ENCODE measurements at regions not wholly inside any gene's neighbourhood (a gene's known extent, or its start where the extent isn't known, plus 50 kb on each side); places are given as distances from the start of the nearest gene placed in this dataset.

GRCh38 chr1:182144646-182145030 lies 83.1 kb upstream of the ZNF648 start:
- DNase-seq (ENCODE audit: low read depth, low spot score) (no peak), FAIRE-seq (no peak)
- Histone ChIP-seq H3K4me2 (ENCODE audit: control insufficient read depth, extremely low read depth, insufficient read depth, low read depth, low read length) (peak overlapping the region; percentile 54), H3K27me3 (ENCODE audit: control insufficient read depth, extremely low read depth, insufficient read depth, low read length) (no peaks in the 10 kb centered on the region), H3K4me1 (ENCODE audit: control insufficient read depth, extremely low read depth, insufficient read depth, low read length) (peaks cover 41% of the 10 kb centered on the region), H3K9me3 (ENCODE audit: control insufficient read depth, low read depth, low read length) (no peaks in the 10 kb centered on the region), H3K36me3 (ENCODE audit: control insufficient read depth in 2 of 2, extremely low read depth in 1 of 2, insufficient read depth in 2 of 2, low read length in 2 of 2) (no peaks in the 10 kb centered on the region), H3K9ac (ENCODE audit: control insufficient read depth, extremely low read depth, insufficient read depth, low read length) (peak overlapping the region; percentile 65), H3K9me1 (ENCODE audit: control insufficient read depth, extremely low read depth, insufficient read depth, low read length) (no peaks in the 10 kb centered on the region), H3K79me2 (ENCODE audit: control insufficient read depth, insufficient read depth, low read length) (no peaks in the 10 kb centered on the region), H3K27ac (ENCODE audit: control insufficient read depth, insufficient read depth, low read length) (peak overlapping the region; percentile 77), H4K20me1 (ENCODE audit: control insufficient read depth, extremely low read depth, insufficient read depth, low read length) (no peaks in the 10 kb centered on the region), H3K4me3 (ENCODE audit: control insufficient read depth in 2 of 3, extremely low read depth in 1 of 3, insufficient read depth in 2 of 3, low read depth in 1 of 3, low read length in 3 of 3) (no peak overlapping the region), H2AFZ (ENCODE audit: control insufficient read depth, low read length) (peak overlapping the region; percentile 47)
- dilution Hi-C loops (cut with MboI; ENCODE audit: extremely low pct_ligation_motif_present, low sequenced_read_pairs), result no loop called here
- TF ChIP-seq CTCF (optimal IDR thresholded peaks at IDR 0.05 in 1 of 3, IDR thresholded peaks at IDR 0.05 in 1 of 3, conservative IDR thresholded peaks at IDR 0.05 in 1 of 3; ENCODE audit: extremely low read depth in 1 of 3, insufficient read depth in 2 of 3, low read length in 3 of 3) (no peak), EZH2 (IDR thresholded peaks at IDR 0.05; ENCODE audit: low read length) (no peak)

- dilution Hi-C loops (cut with MboI; ENCODE audit: extremely low pct_ligation_motif_present, low sequenced_read_pairs), result no loop called here
- no peaks in the 10 kb centered on the region for H3K9me1 ChIP-seq (ENCODE audit: control insufficient read depth, extremely low read depth, insufficient read depth, low read length)
- H2AFZ ChIP-seq (ENCODE audit: control insufficient read depth, low read length), result peak overlapping the region; percentile 71
- peak overlapping the region; percentile 65 for H3K9ac ChIP-seq (ENCODE audit: control insufficient read depth, extremely low read depth, insufficient read depth, low read length)
- H3K27ac ChIP-seq (ENCODE audit: control insufficient read depth, insufficient read depth, low read length), result peak overlapping the region; percentile 77
- peaks cover 41% of the 10 kb centered on the region for H3K4me1 ChIP-seq (ENCODE audit: control insufficient read depth, extremely low read depth, insufficient read depth, low read length)
- FAIRE-seq, result peak; percentile 98
- no peaks in the 10 kb centered on the region for H3K79me2 ChIP-seq (ENCODE audit: control insufficient read depth, insufficient read depth, low read length)
- no peak for TF ChIP-seq EZH2 (IDR thresholded peaks at IDR 0.05; ENCODE audit: low read length)
- TF ChIP-seq CTCF (optimal IDR thresholded peaks at IDR 0.05 in 1 of 3, IDR thresholded peaks at IDR 0.05 in 1 of 3, conservative IDR thresholded peaks at IDR 0.05 in 1 of 3; ENCODE audit: extremely low read depth in 1 of 3, insufficient read depth in 2 of 3, low read length in 3 of 3), result no peak
- no peaks in the 10 kb centered on the region for H4K20me1 ChIP-seq (ENCODE audit: control insufficient read depth, extremely low read depth, insufficient read depth, low read length)
- no peaks in the 10 kb centered on the region for H3K27me3 ChIP-seq (ENCODE audit: control insufficient read depth, extremely low read depth, insufficient read depth, low read length)
- H3K4me3 ChIP-seq (ENCODE audit: control insufficient read depth in 2 of 3, extremely low read depth in 1 of 3, insufficient read depth in 2 of 3, low read depth in 1 of 3, low read length in 3 of 3), result no peak overlapping the region
- H3K4me2 ChIP-seq (ENCODE audit: control insufficient read depth, extremely low read depth, insufficient read depth, low read depth, low read length), result peak overlapping the region; percentile 54
- no peaks in the 10 kb centered on the region for H3K36me3 ChIP-seq (ENCODE audit: control insufficient read depth in 2 of 2, extremely low read depth in 1 of 2, insufficient read depth in 2 of 2, low read length in 2 of 2)
- no peaks in the 10 kb centered on the region for H3K9me3 ChIP-seq (ENCODE audit: control insufficient read depth, low read depth, low read length)
- peak; percentile 83 for DNase-seq (ENCODE audit: low read depth, low spot score)
Measured at GRCh38 chr1:182143825-182144645, 82.5 kb upstream of the ZNF648 start.

All from keratinocyte (primary cell).